Naive thymus-derived CD4-positive, alpha-beta T cell (primary cell): ENCODE measurements at regions not wholly inside any gene's neighbourhood (a gene's known extent, or its start where the extent isn't known, plus 50 kb on each side); places are given as distances from the start of the nearest gene placed in this dataset.
A peak's percentile ranks its signal among the peaks of the same experiment; 100 is the strongest.

Experiments
- ATAC-seq: fragments of 150-1000 bp; cut with Tn5 transposase; 2 replicates; pipeline ENCODE4 v1.10.0; 2021; ENCODE audit warnings: mild to moderate bottlenecking, moderate library complexity
- CTCF ChIA-PET: fragments of 350-600 bp; sonication (Branson Sonifier 250); formaldehyde crosslinking; loops from one replicate; lab custom pipeline; 2021; ENCODE audit warnings: antibody characterized with exemption; lab: Charles Lee
- POLR2A ChIA-PET: fragments of 350-600 bp; sonication (Branson Sonifier 250); formaldehyde crosslinking; loops from one replicate; lab custom pipeline; 2021; ENCODE audit warnings: antibody characterized with exemption, inconsistent platforms; lab: Charles Lee
- DNase-seq, 9 donors: peaks; one replicate each; pipeline versions ENCODE4 v3.0.0 to v3.0.0-alpha.2; 2020 to 2022; ENCODE audit warnings: mixed read lengths in 1 of 9
- H3K27ac ChIP-seq: one replicate; pipeline ENCODE4 v1.7.0; 2013; ENCODE audit warnings: mild to moderate bottlenecking, low read depth, low read length, moderate library complexity
- H3K27me3 ChIP-seq, 2 donors: one replicate each; pipeline ENCODE4 v1.7.0; 2013; ENCODE audit warnings: low read length in 2 of 2, mild to moderate bottlenecking in 2 of 2, moderate library complexity in 2 of 2; ENCODE audit not compliant: control insufficient read depth in 2 of 2, insufficient read depth in 2 of 2
- H3K36me3 ChIP-seq, 3 experiments: 1 replicate in 2 of 3; 2 replicates in 1 of 3; pipeline ENCODE4 v1.7.0; 2013; ENCODE audit warnings: low read length in 3 of 3, mild to moderate bottlenecking in 3 of 3, moderate library complexity in 1 of 3; ENCODE audit not compliant: insufficient read depth in 3 of 3, control insufficient read depth in 2 of 3
- H3K4me1 ChIP-seq, 2 donors: one replicate each; pipeline ENCODE4 v1.7.0; 2013; ENCODE audit warnings: low read length in 2 of 2, mild to moderate bottlenecking in 2 of 2, moderate library complexity in 1 of 2; ENCODE audit not compliant: control insufficient read depth in 2 of 2, insufficient read depth in 2 of 2
- H3K4me3 ChIP-seq: 2 replicates; pipeline ENCODE4 v1.7.0; 2013; ENCODE audit warnings: mild to moderate bottlenecking, low read length
- H3K9me3 ChIP-seq, 3 experiments: 1 replicate in 2 of 3; 2 replicates in 1 of 3; pipeline ENCODE4 v1.7.0; 2013; ENCODE audit warnings: low read length in 3 of 3; ENCODE audit not compliant: control insufficient read depth in 2 of 3
- H3K27ac Mint-ChIP-seq, 9 donors: one replicate each; pipeline ENCODE4 v1.8.0; 2020 to 2022; ENCODE audit warnings: mixed read lengths in 9 of 9, mild to moderate bottlenecking in 8 of 9, moderate library complexity in 5 of 9, inconsistent platforms in 2 of 9
- H3K27me3 Mint-ChIP-seq, 5 donors: one replicate each; pipeline ENCODE4 v1.8.0; 2021 to 2022; ENCODE audit warnings: mixed read lengths in 5 of 5, mild to moderate bottlenecking in 1 of 5
- H3K36me3 Mint-ChIP-seq, 5 donors: one replicate each; pipeline ENCODE4 v1.8.0; 2020 to 2022; ENCODE audit warnings: mixed read lengths in 5 of 5, mild to moderate bottlenecking in 3 of 5, inconsistent platforms in 1 of 5
- H3K4me1 Mint-ChIP-seq, 7 donors: one replicate each; pipeline ENCODE4 v1.8.0; 2020 to 2022; ENCODE audit warnings: mixed read lengths in 7 of 7, mild to moderate bottlenecking in 3 of 7, inconsistent platforms in 1 of 7
- H3K4me3 Mint-ChIP-seq, 10 donors: one replicate each; pipeline ENCODE4 v1.8.0; 2020 to 2022; ENCODE audit warnings: mild to moderate bottlenecking in 10 of 10, mixed read lengths in 10 of 10, moderate library complexity in 6 of 10, inconsistent platforms in 2 of 10
- H3K9me3 Mint-ChIP-seq, 11 donors: one replicate each; pipeline ENCODE4 v1.8.0; 2020 to 2022; ENCODE audit warnings: mixed read lengths in 11 of 11, mild to moderate bottlenecking in 4 of 11, inconsistent platforms in 1 of 11, moderate library complexity in 1 of 11
- intact Hi-C, 2 donors: fragments of 100-400 bp; cut with micrococcal nuclease; formaldehyde crosslinking; loops; one replicate each; pipeline ENCODE4 v1.15.1; 2023

DNA sequence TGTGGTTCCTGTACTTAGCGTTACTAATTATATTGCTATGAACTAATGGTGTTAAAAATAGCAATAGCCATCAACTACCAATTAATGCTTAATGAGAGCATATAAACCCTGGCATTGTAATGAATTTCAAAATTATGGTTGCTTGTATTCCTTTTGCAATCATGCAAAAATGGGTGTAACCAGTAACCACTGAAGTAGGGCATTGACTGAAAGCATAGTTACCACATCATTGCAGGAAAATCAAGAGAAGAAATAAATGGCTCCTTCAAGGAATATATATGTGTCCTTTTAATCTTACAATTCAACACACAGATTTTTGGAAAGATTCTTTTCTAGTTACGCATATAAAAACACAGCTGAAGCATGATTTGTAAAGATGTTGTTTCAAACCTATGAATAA is 328.3 kb upstream of the AGTR1 start:
- DNase-seq (no peak), ATAC-seq (no peak)
- H3K27ac Mint-ChIP-seq = no peak overlapping the region
- intact Hi-C loops = no loop called here
- no peaks in the 10 kb centered on the region for H3K9me3 ChIP-seq
- no peaks in the 10 kb centered on the region for H3K27me3 ChIP-seq
- H3K4me3 ChIP-seq = no peak overlapping the region
- CTCF ChIA-PET = no interaction called here
- no peak overlapping the region for H3K4me3 Mint-ChIP-seq
- no peaks in the 10 kb centered on the region for H3K36me3 Mint-ChIP-seq
- POLR2A ChIA-PET = no interaction called here
- no peaks in the 10 kb centered on the region for H3K4me1 ChIP-seq
- peaks cover 0 to 5% (median 0%) of the 10 kb centered on the region in 11 donors for H3K9me3 Mint-ChIP-seq
- H3K27me3 Mint-ChIP-seq = no peaks in the 10 kb centered on the region
- no peaks in the 10 kb centered on the region for H3K4me1 Mint-ChIP-seq
- no peaks in the 10 kb centered on the region for H3K36me3 ChIP-seq
- no peak overlapping the region for H3K27ac ChIP-seq

DNA sequence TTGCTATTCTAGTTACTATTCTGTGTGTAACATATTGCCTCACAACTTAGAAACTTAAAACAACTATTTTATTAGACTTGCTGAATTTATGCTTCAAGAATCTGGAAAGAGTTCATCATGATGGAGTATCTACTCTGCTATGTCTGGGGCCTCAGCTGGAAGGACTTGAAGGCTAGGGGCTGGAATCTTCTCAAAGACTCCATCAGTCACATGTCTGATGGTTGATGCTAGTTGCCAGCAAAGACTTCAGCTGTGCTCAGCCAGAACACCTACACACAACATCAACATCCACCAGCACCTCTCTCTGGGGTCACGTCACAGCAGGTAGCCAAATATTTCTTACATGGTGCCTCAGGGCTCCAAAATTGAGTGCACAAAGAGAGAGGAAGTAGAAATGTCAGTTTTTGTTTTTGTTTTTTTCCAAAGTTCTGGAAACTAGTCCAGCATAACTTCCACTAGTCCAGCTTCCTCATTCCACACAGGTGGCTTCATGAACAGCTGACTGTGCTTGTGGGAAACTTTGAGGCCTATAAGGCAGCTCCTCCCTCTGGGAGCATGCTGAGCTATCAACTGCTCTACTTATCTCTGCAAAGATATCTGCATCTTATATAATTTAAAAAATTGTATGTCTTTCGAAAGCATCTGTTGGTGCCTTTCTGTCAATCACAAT is 325.4 kb upstream of the AGTR1 start:
- intact Hi-C loops = no loop called here
- H3K27me3 ChIP-seq = no peaks in the 10 kb centered on the region
- Mint-ChIP-seq H3K27me3 (no peaks in the 10 kb centered on the region), H3K27ac (peak overlapping the region in 1 of 9 donors; percentile 16), H3K4me1 (no peaks in the 10 kb centered on the region), H3K36me3 (no peaks in the 10 kb centered on the region), H3K9me3 (peaks cover 0 to 5% (median 0%) of the 10 kb centered on the region in 11 donors), H3K4me3 (no peak overlapping the region)
- ATAC-seq = no peak
- H3K36me3 ChIP-seq = no peaks in the 10 kb centered on the region
- H3K4me1 ChIP-seq = no peaks in the 10 kb centered on the region
- CTCF ChIA-PET = no interaction called here
- no peak for DNase-seq
- no peaks in the 10 kb centered on the region for H3K9me3 ChIP-seq
- no peak overlapping the region for H3K4me3 ChIP-seq
- POLR2A ChIA-PET = no interaction called here
- no peak overlapping the region for H3K27ac ChIP-seq

GRCh38 chr3:148373961-148374360 is 323.7 kb upstream of the AGTR1 start:
- CTCF ChIA-PET = no interaction called here
- H3K9me3 Mint-ChIP-seq = peaks cover 0 to 5% (median 0%) of the 10 kb centered on the region in 11 donors
- H3K27me3 ChIP-seq = no peaks in the 10 kb centered on the region
- H3K27me3 Mint-ChIP-seq = no peaks in the 10 kb centered on the region
- H3K27ac Mint-ChIP-seq = no peak overlapping the region
- no peak overlapping the region for H3K27ac ChIP-seq
- H3K9me3 ChIP-seq = no peaks in the 10 kb centered on the region
- intact Hi-C loops = no loop called here
- H3K36me3 ChIP-seq = no peaks in the 10 kb centered on the region
- POLR2A ChIA-PET = no interaction called here
- no peaks in the 10 kb centered on the region for H3K4me1 ChIP-seq
- no peaks in the 10 kb centered on the region for H3K36me3 Mint-ChIP-seq
- ATAC-seq (no peak), DNase-seq (no peak)
- H3K4me3 Mint-ChIP-seq = no peak overlapping the region
- H3K4me3 ChIP-seq = no peak overlapping the region
- H3K4me1 Mint-ChIP-seq = no peaks in the 10 kb centered on the region

- DNase-seq = no peak
- CTCF ChIA-PET = no interaction called here
- POLR2A ChIA-PET = no interaction called here
- ATAC-seq = no peak
- H3K27ac Mint-ChIP-seq = no peak overlapping the region
- H3K9me3 ChIP-seq = no peaks in the 10 kb centered on the region
- H3K27ac ChIP-seq = no peak overlapping the region
- no peaks in the 10 kb centered on the region for H3K27me3 Mint-ChIP-seq
- no peak overlapping the region for H3K4me3 Mint-ChIP-seq
- no peaks in the 10 kb centered on the region for H3K27me3 ChIP-seq
- peaks cover 0 to 7% (median 2%) of the 10 kb centered on the region in 11 donors for H3K9me3 Mint-ChIP-seq
- H3K36me3 ChIP-seq = no peaks in the 10 kb centered on the region
- H3K4me1 Mint-ChIP-seq = no peaks in the 10 kb centered on the region
- H3K4me3 ChIP-seq = no peak overlapping the region
- intact Hi-C loops = no loop called here
- no peaks in the 10 kb centered on the region for H3K4me1 ChIP-seq
- no peaks in the 10 kb centered on the region for H3K36me3 Mint-ChIP-seq
These were observed 317.8 kb upstream of the AGTR1 start for GRCh38 chr3:148379763-148380382.

DNA sequence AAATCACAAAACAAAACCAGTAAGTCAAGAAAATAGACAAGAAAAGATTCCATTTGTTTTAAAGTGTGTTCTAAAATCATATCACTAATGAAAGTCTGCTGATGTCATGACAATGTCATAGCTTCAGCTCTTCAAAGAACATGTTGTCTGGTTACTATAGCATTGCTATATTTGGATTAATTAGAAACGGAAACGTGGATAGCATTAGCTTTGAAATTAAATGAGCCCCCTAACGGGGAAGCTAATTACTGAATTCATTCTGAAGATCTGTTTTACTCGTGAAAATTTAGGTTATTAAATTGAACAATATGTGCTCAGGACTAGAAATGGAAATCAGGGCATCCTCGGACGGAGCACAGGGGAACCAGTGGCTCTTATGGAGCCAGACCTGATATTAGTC is 316.7 kb upstream of the AGTR1 start:
- no peak for DNase-seq
- H3K27ac Mint-ChIP-seq = no peak overlapping the region
- no peak for ATAC-seq
- no peaks in the 10 kb centered on the region for H3K4me1 Mint-ChIP-seq
- Histone ChIP-seq H3K9me3 (no peaks in the 10 kb centered on the region), H3K4me1 (no peaks in the 10 kb centered on the region), H3K27ac (no peak overlapping the region), H3K4me3 (no peak overlapping the region), H3K27me3 (no peaks in the 10 kb centered on the region), H3K36me3 (no peaks in the 10 kb centered on the region)
- H3K9me3 Mint-ChIP-seq = peaks cover 0 to 7% (median 2%) of the 10 kb centered on the region in 11 donors
- intact Hi-C loops = no loop called here
- no peaks in the 10 kb centered on the region for H3K27me3 Mint-ChIP-seq
- ChIA-PET POLR2A (no interaction called here), CTCF (no interaction called here)
- H3K4me3 Mint-ChIP-seq = no peak overlapping the region
- no peaks in the 10 kb centered on the region for H3K36me3 Mint-ChIP-seq

- Mint-ChIP-seq H3K4me3 (no peak overlapping the region), H3K27me3 (no peaks in the 10 kb centered on the region), H3K9me3 (peaks cover 0 to 16% (median 4%) of the 10 kb centered on the region in 11 donors), H3K4me1 (no peaks in the 10 kb centered on the region), H3K36me3 (no peaks in the 10 kb centered on the region), H3K27ac (no peak overlapping the region)
- POLR2A ChIA-PET = no interaction called here
- intact Hi-C loops = no loop called here
- Histone ChIP-seq H3K9me3 (no peaks in the 10 kb centered on the region), H3K27me3 (no peaks in the 10 kb centered on the region), H3K36me3 (no peaks in the 10 kb centered on the region), H3K27ac (no peak overlapping the region), H3K4me3 (no peak overlapping the region), H3K4me1 (no peaks in the 10 kb centered on the region)
- CTCF ChIA-PET = no interaction called here
- DNase-seq (no peak), ATAC-seq (no peak)
These were observed 307.8 kb upstream of the AGTR1 start for GRCh38 chr3:148389916-148390315.

- intact Hi-C loops = no loop called here
- Histone ChIP-seq H3K9me3 (no peaks in the 10 kb centered on the region), H3K27me3 (no peaks in the 10 kb centered on the region), H3K27ac (no peak overlapping the region), H3K4me1 (no peaks in the 10 kb centered on the region), H3K36me3 (no peaks in the 10 kb centered on the region), H3K4me3 (no peak overlapping the region)
- Mint-ChIP-seq H3K4me3 (no peak overlapping the region), H3K36me3 (no peaks in the 10 kb centered on the region), H3K27me3 (no peaks in the 10 kb centered on the region), H3K9me3 (peaks cover 0 to 19% (median 3%) of the 10 kb centered on the region in 11 donors), H3K4me1 (no peaks in the 10 kb centered on the region), H3K27ac (no peak overlapping the region)
- POLR2A ChIA-PET = no interaction called here
- DNase-seq (no peak), ATAC-seq (no peak)
- CTCF ChIA-PET = no interaction called here
These were observed 301.9 kb upstream of the AGTR1 start for GRCh38 chr3:148395821-148396220.
